Astrocyte (in vitro differentiated cells and primary cell): ENCODE measurements at regions not wholly inside any gene's neighbourhood (a gene's known extent, or its start where the extent isn't known, plus 50 kb on each side); places are given as distances from the start of the nearest gene placed in this dataset.

Source experiments
- DNase-seq: peaks from one replicate; pipeline ENCODE4 v3.0.0-alpha.2; 2010; ENCODE audit warnings: low read depth
- FAIRE-seq: peaks from 2 replicates; lab custom pipeline; 2011; peaks lifted over from hg19 to GRCh38; lab: Jason Lieb, UNC
- H2AFZ ChIP-seq: 2 replicates; pipeline ENCODE4 v1.6.0; 2012; ENCODE audit warnings: low read depth, low read length, inconsistent platforms
- H3K27ac ChIP-seq: 2 replicates; pipeline ENCODE4 v1.5.1; 2011; ENCODE audit warnings: low read depth, low read length, inconsistent platforms
- H3K27me3 ChIP-seq: 2 replicates; pipeline ENCODE4 v1.6.0; 2011; ENCODE audit warnings: low read length, inconsistent platforms; ENCODE audit not compliant: insufficient read depth
- H3K36me3 ChIP-seq: 2 replicates; pipeline ENCODE4 v1.5.1; 2011; ENCODE audit warnings: low read length, inconsistent platforms; ENCODE audit not compliant: insufficient read depth
- H3K4me1 ChIP-seq: 2 replicates; pipeline ENCODE4 v1.5.1; 2011; ENCODE audit warnings: low read length, inconsistent platforms; ENCODE audit not compliant: insufficient read depth
- H3K4me2 ChIP-seq: 2 replicates; pipeline ENCODE4 v1.6.0; 2012; ENCODE audit warnings: low read length, inconsistent platforms
- H3K4me3 ChIP-seq: 2 replicates; pipeline ENCODE4 v1.5.1; 2011; ENCODE audit warnings: low read depth, mild to moderate bottlenecking, low read length, inconsistent platforms; ENCODE audit not compliant: insufficient read depth
- H3K79me2 ChIP-seq: 2 replicates; pipeline ENCODE4 v1.6.0; 2012; ENCODE audit warnings: mild to moderate bottlenecking, low read length, inconsistent platforms; ENCODE audit not compliant: insufficient read depth
- H3K9ac ChIP-seq: 2 replicates; pipeline ENCODE4 v1.6.0; 2012; ENCODE audit warnings: mild to moderate bottlenecking, low read length, inconsistent platforms
- H3K9me3 ChIP-seq: 2 replicates; pipeline ENCODE4 v1.5.1; 2012; ENCODE audit warnings: low read depth, mild to moderate bottlenecking, low read length, inconsistent platforms; ENCODE audit not compliant: insufficient read depth
- H4K20me1 ChIP-seq: 2 replicates; pipeline ENCODE4 v1.6.0; 2012; ENCODE audit warnings: low read length, inconsistent platforms; ENCODE audit not compliant: insufficient read depth
- H3K27ac Mint-ChIP-seq: one replicate; pipeline ENCODE4 v1.8.0; 2021; ENCODE audit warnings: mild to moderate bottlenecking, mixed read lengths; ENCODE audit not compliant: unreplicated experiment
- H3K27me3 Mint-ChIP-seq: one replicate; pipeline ENCODE4 v1.8.0; 2021; ENCODE audit warnings: low read depth, mixed read lengths; ENCODE audit not compliant: unreplicated experiment
- H3K36me3 Mint-ChIP-seq: one replicate; pipeline ENCODE4 v1.8.0; 2021; ENCODE audit warnings: low read depth, mixed read lengths; ENCODE audit not compliant: unreplicated experiment
- H3K4me1 Mint-ChIP-seq: one replicate; pipeline ENCODE4 v1.8.0; 2021; ENCODE audit warnings: low read depth, mixed read lengths; ENCODE audit not compliant: unreplicated experiment
- H3K4me3 Mint-ChIP-seq: one replicate; pipeline ENCODE4 v1.8.0; 2021; ENCODE audit warnings: mild to moderate bottlenecking, moderate library complexity, mixed read lengths; ENCODE audit not compliant: unreplicated experiment
- H3K9me3 Mint-ChIP-seq: one replicate; pipeline ENCODE4 v1.8.0; 2021; ENCODE audit warnings: mild to moderate bottlenecking, mixed read lengths; ENCODE audit not compliant: unreplicated experiment
- EZH2 ChIP-seq: IDR thresholded peaks from 2 replicates; pipeline ENCODE4 v1.6.1; 2012; ENCODE audit warnings: mild to moderate bottlenecking, low read length, inconsistent platforms; ENCODE audit not compliant: insufficient read depth
- TF ChIP-seq, protein P1 (sequence below): IDR thresholded peaks from 2 replicates; pipeline ENCODE4 v1.5.1; 2011; ENCODE audit warnings: low read depth, mild to moderate bottlenecking, inconsistent platforms, low read length, moderate library complexity; ENCODE audit not compliant: insufficient read depth

DNA sequence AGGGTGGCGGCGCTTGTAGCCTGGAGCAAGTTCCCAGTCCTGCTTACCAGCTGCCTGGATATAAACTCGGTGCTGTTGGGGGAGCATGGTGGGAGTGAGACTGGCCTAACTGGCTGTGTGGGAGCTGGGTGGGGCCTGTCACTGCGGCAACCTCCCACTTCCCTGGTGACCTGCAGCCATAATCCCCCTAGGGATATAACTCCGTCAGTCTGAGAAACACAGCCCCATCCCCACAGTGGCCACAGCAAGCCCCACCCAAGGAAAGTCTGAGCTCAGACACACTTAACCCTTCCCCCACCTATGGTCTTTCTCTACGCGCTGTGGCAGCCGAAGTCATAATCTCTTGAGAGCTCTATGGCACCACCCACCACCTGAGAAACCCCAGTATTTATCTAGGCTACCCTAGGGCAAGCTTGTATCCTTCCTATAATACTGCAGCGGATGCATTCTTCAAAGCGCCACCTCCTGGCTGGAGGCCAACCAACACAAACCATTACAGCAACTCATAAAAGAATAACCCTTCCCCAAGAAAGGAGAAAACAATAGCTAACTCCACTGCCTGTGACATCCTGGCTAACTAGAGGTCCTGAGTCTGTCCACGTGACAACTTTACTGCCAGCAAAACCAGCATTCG, 57.4 kb downstream of the ZNF648 start:
- no peak overlapping the region for H3K9ac ChIP-seq
- DNase-seq (no peak), FAIRE-seq (no peak)
- TF ChIP-seq, protein P1, sequence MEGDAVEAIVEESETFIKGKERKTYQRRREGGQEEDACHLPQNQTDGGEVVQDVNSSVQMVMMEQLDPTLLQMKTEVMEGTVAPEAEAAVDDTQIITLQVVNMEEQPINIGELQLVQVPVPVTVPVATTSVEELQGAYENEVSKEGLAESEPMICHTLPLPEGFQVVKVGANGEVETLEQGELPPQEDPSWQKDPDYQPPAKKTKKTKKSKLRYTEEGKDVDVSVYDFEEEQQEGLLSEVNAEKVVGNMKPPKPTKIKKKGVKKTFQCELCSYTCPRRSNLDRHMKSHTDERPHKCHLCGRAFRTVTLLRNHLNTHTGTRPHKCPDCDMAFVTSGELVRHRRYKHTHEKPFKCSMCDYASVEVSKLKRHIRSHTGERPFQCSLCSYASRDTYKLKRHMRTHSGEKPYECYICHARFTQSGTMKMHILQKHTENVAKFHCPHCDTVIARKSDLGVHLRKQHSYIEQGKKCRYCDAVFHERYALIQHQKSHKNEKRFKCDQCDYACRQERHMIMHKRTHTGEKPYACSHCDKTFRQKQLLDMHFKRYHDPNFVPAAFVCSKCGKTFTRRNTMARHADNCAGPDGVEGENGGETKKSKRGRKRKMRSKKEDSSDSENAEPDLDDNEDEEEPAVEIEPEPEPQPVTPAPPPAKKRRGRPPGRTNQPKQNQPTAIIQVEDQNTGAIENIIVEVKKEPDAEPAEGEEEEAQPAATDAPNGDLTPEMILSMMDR, result no peak
- TF ChIP-seq EZH2, result no peak
- H3K9me3 Mint-ChIP-seq, result no peaks in the 10 kb centered on the region
- no peaks in the 10 kb centered on the region for H3K27me3 ChIP-seq
- H3K36me3 Mint-ChIP-seq, result no peaks in the 10 kb centered on the region
- no peaks in the 10 kb centered on the region for H3K4me1 Mint-ChIP-seq
- no peak overlapping the region for H3K4me3 ChIP-seq
- no peak overlapping the region for H3K4me2 ChIP-seq
- H3K27ac Mint-ChIP-seq, result no peak overlapping the region
- H3K36me3 ChIP-seq, result no peaks in the 10 kb centered on the region
- no peak overlapping the region for H3K4me3 Mint-ChIP-seq
- H4K20me1 ChIP-seq, result no peaks in the 10 kb centered on the region
- no peak overlapping the region for H3K27ac ChIP-seq
- H3K27me3 Mint-ChIP-seq, result no peaks in the 10 kb centered on the region
- H2AFZ ChIP-seq, result no peak overlapping the region
- H3K9me3 ChIP-seq, result no peaks in the 10 kb centered on the region
- no peaks in the 10 kb centered on the region for H3K79me2 ChIP-seq
- no peaks in the 10 kb centered on the region for H3K4me1 ChIP-seq

DNA sequence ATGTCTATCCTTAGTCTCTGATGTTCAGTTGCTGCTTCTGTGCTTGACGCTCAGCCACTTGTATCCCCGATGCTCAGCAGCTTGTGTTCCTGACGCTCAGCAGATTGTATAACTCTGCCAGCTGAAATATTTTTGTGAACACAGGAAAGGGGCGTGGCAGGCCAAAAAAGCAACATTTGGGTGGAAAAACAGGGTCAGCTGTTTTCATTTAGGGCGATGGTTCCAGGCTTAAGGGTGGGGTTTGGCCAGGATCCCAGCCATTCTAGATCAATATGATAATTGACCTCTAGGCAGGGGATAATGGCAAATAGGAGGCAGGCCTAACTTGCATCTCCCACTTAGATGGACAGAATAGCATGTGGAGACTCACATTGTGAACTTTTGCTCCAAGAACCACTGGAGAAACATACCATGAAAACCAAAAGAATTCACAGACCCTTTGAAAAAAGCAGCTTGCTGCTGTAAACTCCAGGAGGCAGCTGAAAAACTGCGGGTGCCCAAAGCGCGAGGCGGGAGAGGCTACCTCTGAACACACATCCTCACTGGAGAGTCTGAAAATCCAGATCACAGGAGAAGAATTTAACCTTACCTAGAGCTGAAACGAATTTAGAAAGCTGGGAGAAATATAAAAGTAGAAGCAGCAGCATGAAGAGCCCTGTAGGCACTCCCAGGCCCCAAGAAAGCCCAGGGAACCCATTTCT, 58.3 kb downstream of the ZNF648 start:
- H3K36me3 Mint-ChIP-seq, result no peaks in the 10 kb centered on the region
- H3K4me3 Mint-ChIP-seq, result no peak overlapping the region
- H3K27me3 Mint-ChIP-seq, result no peaks in the 10 kb centered on the region
- no peak for FAIRE-seq
- H3K9me3 Mint-ChIP-seq, result no peaks in the 10 kb centered on the region
- H3K9me3 ChIP-seq, result no peaks in the 10 kb centered on the region
- no peaks in the 10 kb centered on the region for H3K79me2 ChIP-seq
- H4K20me1 ChIP-seq, result no peaks in the 10 kb centered on the region
- no peak overlapping the region for H3K27ac ChIP-seq
- no peak overlapping the region for H3K4me3 ChIP-seq
- H3K27me3 ChIP-seq, result no peaks in the 10 kb centered on the region
- TF ChIP-seq EZH2, result no peak
- TF ChIP-seq, protein P1, result no peak
- no peaks in the 10 kb centered on the region for H3K36me3 ChIP-seq
- H3K4me1 ChIP-seq, result no peaks in the 10 kb centered on the region
- H3K9ac ChIP-seq, result no peak overlapping the region
- H3K4me1 Mint-ChIP-seq, result peaks cover 5% of the 10 kb centered on the region
- no peak overlapping the region for H3K27ac Mint-ChIP-seq
- H3K4me2 ChIP-seq, result no peak overlapping the region
- no peak overlapping the region for H2AFZ ChIP-seq
- no peak for DNase-seq

DNA sequence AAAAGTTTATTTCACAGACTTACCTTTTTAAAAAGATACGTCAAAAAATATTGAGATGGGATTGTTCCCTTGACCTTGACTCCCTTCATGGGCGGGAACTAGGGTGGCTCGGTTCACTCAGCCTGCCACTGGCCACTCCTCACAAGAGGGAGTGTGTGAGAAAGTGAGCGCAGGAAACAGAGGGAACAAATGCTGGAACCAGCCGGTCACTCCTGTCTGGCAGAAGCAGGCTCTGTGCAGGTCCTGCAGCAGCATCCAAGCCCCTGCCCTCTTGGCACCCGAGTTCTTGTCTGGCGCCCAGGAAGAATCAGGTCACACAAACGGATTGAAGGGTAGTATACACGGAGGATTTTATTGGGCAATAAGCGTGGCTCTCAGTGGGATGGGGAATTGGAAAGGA, 58.9 kb downstream of the ZNF648 start:
- no peaks in the 10 kb centered on the region for H4K20me1 ChIP-seq
- no peak overlapping the region for H3K9ac ChIP-seq
- no peak overlapping the region for H3K4me2 ChIP-seq
- no peaks in the 10 kb centered on the region for H3K79me2 ChIP-seq
- no peaks in the 10 kb centered on the region for H3K27me3 ChIP-seq
- no peak for TF ChIP-seq EZH2
- TF ChIP-seq, protein P1, result no peak
- H3K9me3 ChIP-seq, result no peaks in the 10 kb centered on the region
- no peak overlapping the region for H3K4me3 Mint-ChIP-seq
- peaks cover 5% of the 10 kb centered on the region for H3K4me1 Mint-ChIP-seq
- no peaks in the 10 kb centered on the region for H3K27me3 Mint-ChIP-seq
- H3K27ac Mint-ChIP-seq, result no peak overlapping the region
- H3K9me3 Mint-ChIP-seq, result no peaks in the 10 kb centered on the region
- FAIRE-seq, result no peak
- no peaks in the 10 kb centered on the region for H3K36me3 ChIP-seq
- H3K4me3 ChIP-seq, result no peak overlapping the region
- no peak overlapping the region for H3K27ac ChIP-seq
- no peaks in the 10 kb centered on the region for H3K4me1 ChIP-seq
- no peaks in the 10 kb centered on the region for H3K36me3 Mint-ChIP-seq
- no peak overlapping the region for H2AFZ ChIP-seq
- no peak for DNase-seq
